ENCODE measurements at regions not wholly inside any gene's neighbourhood (a gene's known extent, or its start where the extent isn't known, plus 50 kb on each side); places are given as distances from the start of the nearest gene placed in this dataset.

- no peak for TF ChIP-seq GATA3 (IDR thresholded peaks at IDR 0.05; ENCODE audit: low read depth, low read length)
- no peak for TF ChIP-seq GATA2 (IDR thresholded peaks at IDR 0.05; ENCODE audit: low read depth, low read length)
Measured at GRCh38 chr2:12663306-12664037, 53.3 kb upstream of the TRIB2 start.

Measured in SH-SY5Y (cell line).